Thoracic aorta (tissue), 2 donors: ENCODE measurements at regions not wholly inside any gene's neighbourhood (a gene's known extent, or its start where the extent isn't known, plus 50 kb on each side); places are given as distances from the start of the nearest gene placed in this dataset.

Source experiments
- ATAC-seq: fragments of 150-250 bp; one replicate; pipeline ENCODE4 v1.8.0; 2017; ENCODE audit warnings: low read depth; ENCODE audit not compliant: insufficient number of reproducible peaks, low FRiP score
- DNase-seq: peaks from one replicate; pipeline ENCODE4 v3.0.0-alpha.2; 2020; ENCODE audit warnings: low spot score
- H3K27ac ChIP-seq, 2 donors: fragments of 200-600 bp; sonication (generic); 1 replicate in 1 of 2; 2 replicates in 1 of 2; pipeline ENCODE4 v1.5.1; 2016; ENCODE audit warnings: mild to moderate bottlenecking in 2 of 2, moderate library complexity in 2 of 2
- H3K27me3 ChIP-seq: fragments of 200-600 bp; sonication (generic); replicated peaks from 2 replicates; pipeline ENCODE4 v1.6.0; 2016; ENCODE audit warnings: mild to moderate bottlenecking; ENCODE audit not compliant: insufficient read depth
- H3K36me3 ChIP-seq: fragments of 200-600 bp; sonication (generic); one replicate; pipeline ENCODE4 v1.5.1; 2016
- H3K4me1 ChIP-seq, 2 donors: fragments of 200-600 bp; sonication (generic); 1 replicate in 1 of 2; 2 replicates in 1 of 2; pipeline versions ENCODE4 v1.5.1 to v1.6.0; 2016; ENCODE audit warnings: low read depth in 2 of 2, mild to moderate bottlenecking in 1 of 2; ENCODE audit not compliant: control insufficient read depth in 1 of 2
- H3K4me3 ChIP-seq: fragments of 200-600 bp; sonication (generic); 2 replicates; pipeline ENCODE4 v1.5.1; 2016; ENCODE audit warnings: mild to moderate bottlenecking
- H3K9me3 ChIP-seq: fragments of 200-600 bp; sonication (generic); 2 replicates; pipeline ENCODE4 v1.5.1; 2016
- CTCF ChIP-seq: fragments of 200-600 bp; sonication (generic); IDR thresholded peaks from one replicate; pipeline ENCODE4 v1.5.1; 2019; ENCODE audit warnings: antibody characterized with exemption

DNA sequence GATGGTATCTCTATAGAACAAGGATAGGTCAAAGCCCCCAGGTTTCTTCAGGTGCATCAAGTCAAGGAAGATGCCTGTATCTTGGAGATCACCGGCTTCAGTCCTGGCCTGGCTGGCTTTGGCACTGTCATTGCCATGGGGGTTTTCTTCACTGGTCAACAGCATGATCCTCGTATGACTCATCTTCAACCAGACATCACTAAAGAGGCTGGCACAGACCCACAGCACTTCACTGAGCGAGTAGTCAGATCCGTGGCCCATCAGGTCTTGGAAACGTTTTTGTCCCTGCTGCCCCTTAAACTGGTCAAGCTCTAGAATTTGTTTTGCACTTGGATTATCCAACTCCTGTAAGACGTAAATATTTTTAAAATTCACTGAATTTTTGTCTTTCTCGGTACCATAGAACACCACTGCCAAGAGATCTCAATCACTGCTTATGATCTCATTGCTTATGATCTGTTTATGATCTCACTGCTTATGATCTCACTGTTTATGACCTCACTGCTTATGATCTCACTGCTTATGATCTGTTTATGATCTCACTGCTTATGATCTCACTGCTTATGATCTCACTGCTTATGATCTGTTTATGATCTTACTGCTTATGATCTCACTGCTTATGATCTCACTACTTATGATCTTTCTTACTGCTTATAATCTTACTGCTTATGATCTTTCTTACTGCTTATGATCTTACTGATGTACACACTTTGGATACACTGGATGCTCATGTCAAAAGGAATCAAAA is 135.2 kb downstream of the CYP26A1 start:
- Histone ChIP-seq H3K36me3 (no peaks in the 10 kb centered on the region), H3K9me3 (no peaks in the 10 kb centered on the region), H3K4me3 (no peak overlapping the region), H3K27ac (no peak overlapping the region), H3K4me1 (no peaks in the 10 kb centered on the region), H3K27me3 (no peaks in the 10 kb centered on the region)
- ATAC-seq (no peak), DNase-seq (no peak)
- no peak for TF ChIP-seq CTCF

GRCh38 chr10:93211991-93212390 is 138.3 kb downstream of the CYP26A1 start:
- Histone ChIP-seq H3K9me3 (no peaks in the 10 kb centered on the region), H3K4me3 (no peak overlapping the region), H3K27ac (no peak overlapping the region), H3K36me3 (no peaks in the 10 kb centered on the region), H3K27me3 (no peaks in the 10 kb centered on the region), H3K4me1 (no peaks in the 10 kb centered on the region)
- ATAC-seq (no peak), DNase-seq (no peak)
- no peak for TF ChIP-seq CTCF

GRCh38 chr10:93215312-93215711 is 141.6 kb downstream of the CYP26A1 start:
- H3K9me3 ChIP-seq: no peaks in the 10 kb centered on the region
- ATAC-seq: no peak
- H3K4me3 ChIP-seq: no peak overlapping the region
- no peaks in the 10 kb centered on the region for H3K27me3 ChIP-seq
- no peak overlapping the region for H3K27ac ChIP-seq
- no peaks in the 10 kb centered on the region for H3K36me3 ChIP-seq
- TF ChIP-seq CTCF: no peak
- H3K4me1 ChIP-seq: no peaks in the 10 kb centered on the region
- DNase-seq: no peak

DNA sequence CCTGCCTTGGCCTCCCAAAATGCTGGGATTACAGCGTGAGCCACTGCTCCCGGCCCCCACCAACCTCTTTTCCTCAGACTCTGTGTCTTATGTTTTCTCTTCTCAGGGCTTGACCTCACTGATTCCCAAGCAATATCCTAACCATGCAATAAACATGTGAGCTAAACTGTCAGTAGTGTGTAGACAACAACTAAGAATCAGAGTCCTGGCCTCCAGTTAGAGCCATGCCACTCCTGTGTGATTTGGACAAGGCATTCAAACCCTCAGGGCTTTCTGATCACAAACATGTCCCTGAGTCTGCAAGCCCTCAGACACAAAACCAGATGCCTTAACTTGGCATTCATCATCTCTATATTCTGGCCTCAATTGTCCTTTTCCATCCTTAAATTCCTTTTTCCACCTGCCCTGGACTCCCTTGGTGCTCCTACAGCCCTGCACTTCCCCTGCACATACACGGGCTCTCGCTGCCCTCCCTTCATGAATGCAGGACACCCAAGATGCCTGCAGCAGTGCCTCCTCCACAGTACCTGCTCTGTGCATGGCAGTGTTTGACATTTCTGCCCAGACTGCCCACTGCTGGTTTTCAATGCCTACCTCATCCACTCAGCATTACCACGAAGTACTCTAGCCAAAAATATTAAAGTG is 142.8 kb downstream of the CYP26A1 start:
- no peak for ATAC-seq

More for the DNA sequence above, 142.8 kb downstream of the CYP26A1 start:
- Histone ChIP-seq H3K4me3 (no peak overlapping the region), H3K27me3 (no peaks in the 10 kb centered on the region), H3K27ac (no peak overlapping the region), H3K36me3 (no peaks in the 10 kb centered on the region), H3K9me3 (no peaks in the 10 kb centered on the region), H3K4me1 (no peaks in the 10 kb centered on the region)
- DNase-seq: no peak
- no peak for TF ChIP-seq CTCF
